HG03280 (cell line): ENCODE measurements at regions not wholly inside any gene's neighbourhood (a gene's known extent, or its start where the extent isn't known, plus 50 kb on each side); places are given as distances from the start of the nearest gene placed in this dataset.
"Not testable (repeated sequence)": the region's sequence is repeated elsewhere in the genome, so short reads cannot be mapped to it uniquely, and the experiment has no call there.

Experiments used
- ATAC-seq: cut with Tn5 transposase; IDR thresholded peaks from one replicate; pipeline ENCODE4 v1.9.1; 2021; ENCODE audit warnings: mild to moderate bottlenecking, moderate library complexity; ENCODE audit not compliant: unreplicated experiment

GRCh38 chr1:214715126-214715525, 112.1 kb downstream of the CENPF start:
- no peak for ATAC-seq

DNA sequence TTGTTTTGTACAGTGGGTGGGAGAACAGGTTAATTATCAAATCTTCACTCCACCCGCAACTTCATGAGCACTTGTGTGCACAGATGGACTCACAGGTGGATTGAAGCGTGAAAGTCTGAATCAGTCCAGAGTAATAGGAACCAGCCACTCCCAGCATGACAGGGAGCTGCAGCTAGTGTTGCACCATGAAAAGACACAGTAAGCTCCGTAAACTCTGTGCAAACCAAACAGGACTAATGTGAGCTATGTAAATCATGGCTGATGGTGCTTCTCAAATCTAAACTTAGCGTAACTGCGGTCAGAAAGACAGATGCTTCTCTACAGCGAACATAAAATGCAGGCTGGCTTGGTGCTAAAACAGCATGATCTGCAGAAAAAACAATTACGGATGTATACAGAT, 114.4 kb downstream of the CENPF start:
- ATAC-seq: no peak

- ATAC-seq: no peak
These were observed 115.7 kb downstream of the CENPF start for GRCh38 chr1:214718724-214719123.

DNA sequence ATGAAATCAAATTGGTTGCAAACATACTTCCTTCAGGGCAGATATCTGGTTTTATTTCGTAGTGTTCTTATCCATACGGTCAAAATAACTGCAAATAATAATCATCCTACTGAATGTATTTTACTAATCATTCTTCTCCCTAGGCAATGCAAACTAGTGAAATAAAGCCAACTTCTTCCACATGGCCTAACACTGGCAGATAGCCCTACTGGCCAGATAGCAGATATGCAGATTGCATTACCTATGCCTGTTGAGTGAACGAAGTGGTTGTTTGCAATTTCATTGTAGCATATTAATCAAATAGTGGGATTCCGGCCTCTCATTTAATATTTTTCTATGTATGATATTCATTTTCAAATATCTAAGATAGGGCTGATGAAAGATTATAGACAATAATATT, 116.2 kb downstream of the CENPF start:
- no peak for ATAC-seq

DNA sequence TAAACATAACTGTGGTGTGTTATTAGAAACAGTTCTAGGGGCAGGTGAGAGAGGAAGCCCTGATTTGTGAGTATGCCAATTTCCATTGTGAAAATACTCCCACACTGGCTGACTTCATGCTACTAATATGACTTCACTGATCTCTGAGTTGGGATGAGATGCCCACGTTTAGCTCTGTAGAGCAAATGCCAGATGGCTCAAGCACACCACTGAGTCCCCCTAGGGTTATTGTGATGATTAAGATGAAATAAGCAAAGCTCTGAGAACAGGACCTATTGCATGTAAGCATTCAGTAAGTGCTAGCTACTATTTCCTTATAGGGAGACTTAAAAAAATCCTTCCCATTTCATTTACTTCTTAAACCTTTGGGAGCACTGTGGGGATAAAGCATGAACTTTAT, 117.6 kb downstream of the CENPF start:
- no peak for ATAC-seq

DNA sequence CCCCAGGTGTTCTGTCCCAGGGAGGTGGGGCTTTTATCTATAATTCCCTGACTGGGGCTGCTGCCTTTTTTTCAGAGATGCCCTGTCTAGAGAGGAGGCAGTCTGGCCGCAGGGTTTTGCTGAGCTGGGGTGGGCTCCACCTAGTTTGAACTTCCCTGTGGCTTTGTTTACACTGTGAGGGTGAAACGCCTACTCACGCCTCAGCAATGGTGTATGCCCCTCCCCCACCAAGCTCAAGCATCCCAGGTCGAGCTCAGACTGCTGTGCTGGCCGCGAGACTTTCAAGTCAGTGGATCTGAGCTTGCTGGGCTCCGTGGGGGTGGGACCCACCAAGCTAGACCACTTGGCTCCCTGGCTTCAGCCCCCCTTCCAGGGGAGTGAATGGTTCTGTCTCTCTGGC, 124.3 kb downstream of the CENPF start:
- no peak for ATAC-seq

GRCh38 chr1:214739621-214740238, 136.7 kb downstream of the CENPF start:
- no peak for ATAC-seq

GRCh38 chr1:214740471-214740870, 137.5 kb downstream of the CENPF start:
- ATAC-seq: no peak

DNA sequence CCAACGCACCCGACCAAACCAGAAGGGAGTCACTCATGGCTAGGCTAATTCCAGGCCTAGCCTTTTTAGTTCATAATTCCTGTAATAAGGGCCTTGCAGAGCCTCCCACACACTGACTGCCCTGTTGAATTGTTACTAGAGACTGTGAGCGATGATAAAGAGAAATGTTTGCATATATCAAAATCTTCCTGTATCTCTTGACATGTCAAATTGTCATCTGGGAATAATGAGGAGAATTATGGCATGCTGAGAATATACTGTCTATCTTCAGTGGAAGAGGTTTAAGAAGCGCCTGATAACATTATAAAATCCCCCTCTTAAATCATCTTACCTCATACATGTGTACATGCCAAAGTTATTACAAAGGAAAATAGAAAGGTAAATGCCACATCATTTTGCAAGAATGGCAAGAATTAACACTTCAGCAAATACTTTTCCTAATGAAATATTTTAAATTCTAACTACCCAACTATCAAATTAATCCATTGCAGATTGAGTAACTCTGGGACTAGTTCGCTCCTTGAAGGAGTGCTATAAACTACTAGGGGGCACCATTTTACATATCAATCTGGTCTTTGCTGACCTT, 144.1 kb downstream of the CENPF start:
- no peak for ATAC-seq

DNA sequence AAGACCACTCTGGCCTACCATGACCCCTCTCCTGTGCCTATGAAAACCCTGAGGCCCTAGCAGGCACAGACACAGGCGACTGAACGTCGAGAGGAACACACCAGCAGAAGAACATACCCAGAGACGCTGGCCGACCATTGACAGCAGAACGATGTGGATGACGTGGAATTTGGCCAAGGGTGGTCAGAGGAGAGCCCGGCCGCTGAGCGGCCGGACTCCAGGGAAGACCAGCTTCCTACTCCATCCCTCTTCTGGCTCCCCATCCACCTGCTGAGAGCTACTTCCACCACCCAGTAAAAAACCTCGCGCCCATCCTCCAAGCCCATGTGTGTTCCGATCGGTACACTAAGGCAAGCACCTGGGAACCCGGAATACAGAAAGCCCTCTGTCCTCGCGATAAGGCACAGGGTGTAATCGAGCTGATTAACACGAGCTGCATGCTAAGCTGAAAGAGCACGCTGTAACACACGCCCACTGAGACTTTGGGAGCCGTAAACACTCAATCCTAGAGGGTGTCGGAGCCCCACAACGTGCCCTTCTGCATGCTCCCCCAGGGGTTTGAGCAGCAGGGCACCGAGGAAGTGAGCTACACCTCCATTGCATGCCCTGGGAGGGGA, 150.3 kb downstream of the CENPF start:
- no peak for ATAC-seq

DNA sequence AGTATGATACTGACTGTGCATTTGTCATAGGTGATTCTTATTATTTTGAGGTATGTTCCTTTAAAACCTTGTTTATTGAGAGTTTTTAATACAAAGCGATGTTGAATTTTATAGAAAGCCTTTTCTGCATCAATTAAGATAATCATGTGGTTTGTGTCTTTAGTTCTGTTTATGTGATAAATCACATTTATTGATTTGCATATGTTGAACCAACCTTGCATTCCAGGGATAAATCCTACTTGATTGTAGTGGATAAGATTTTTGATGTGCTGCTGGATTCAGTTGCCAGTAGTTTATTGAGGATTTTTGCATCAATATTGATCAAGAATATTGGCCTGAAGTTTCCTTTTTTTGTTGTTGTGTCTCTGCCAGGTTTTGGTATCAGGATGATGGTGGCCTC, 158.0 kb downstream of the CENPF start:
- ATAC-seq: no peak

DNA sequence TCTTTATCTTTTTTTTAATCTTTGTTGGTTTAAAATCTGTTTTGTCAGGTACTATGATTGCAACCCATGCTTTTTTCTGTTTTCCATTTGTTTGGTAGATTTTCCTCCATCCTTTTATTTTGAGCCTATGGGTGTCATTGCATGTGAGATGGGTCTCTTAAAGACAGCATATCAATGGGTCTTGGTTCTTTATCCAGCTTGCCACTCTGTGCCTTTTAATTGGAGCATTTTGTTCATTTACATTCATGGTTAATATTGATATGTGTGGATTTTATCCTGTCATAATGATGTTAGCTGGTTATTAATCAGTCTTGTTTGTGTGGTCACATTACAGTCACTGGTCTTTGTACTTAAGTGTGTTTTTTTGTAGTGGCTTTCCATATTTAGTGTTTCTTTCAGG, 159.9 kb downstream of the CENPF start:
- ATAC-seq: no peak

DNA sequence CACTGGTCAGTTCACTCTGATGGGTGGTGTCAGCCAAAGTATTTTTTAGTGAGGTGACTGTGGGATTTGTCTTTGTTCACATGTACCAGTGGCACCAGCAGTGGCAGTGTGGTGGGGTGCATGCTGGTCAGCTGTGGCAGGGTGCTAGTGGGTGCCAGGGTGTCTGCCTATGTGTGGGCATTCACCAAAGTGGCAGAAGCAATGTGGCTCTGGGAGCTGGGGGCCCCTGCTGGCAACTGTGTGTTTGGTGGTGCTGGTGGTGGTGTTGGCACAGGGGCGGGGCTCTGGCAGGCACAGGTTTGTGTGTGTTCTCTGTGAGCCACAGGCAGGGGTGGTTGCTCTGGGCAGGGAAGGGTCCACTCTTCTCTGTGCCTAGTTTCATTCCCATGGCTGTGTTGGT, 161.5 kb downstream of the CENPF start:
- ATAC-seq: no peak

- ATAC-seq: no peak
These were observed 164.2 kb downstream of the CENPF start for GRCh38 chr1:214767221-214767620.

GRCh38 chr1:214769666-214770065, 166.7 kb downstream of the CENPF start:
- not testable (repeated sequence) for ATAC-seq

DNA sequence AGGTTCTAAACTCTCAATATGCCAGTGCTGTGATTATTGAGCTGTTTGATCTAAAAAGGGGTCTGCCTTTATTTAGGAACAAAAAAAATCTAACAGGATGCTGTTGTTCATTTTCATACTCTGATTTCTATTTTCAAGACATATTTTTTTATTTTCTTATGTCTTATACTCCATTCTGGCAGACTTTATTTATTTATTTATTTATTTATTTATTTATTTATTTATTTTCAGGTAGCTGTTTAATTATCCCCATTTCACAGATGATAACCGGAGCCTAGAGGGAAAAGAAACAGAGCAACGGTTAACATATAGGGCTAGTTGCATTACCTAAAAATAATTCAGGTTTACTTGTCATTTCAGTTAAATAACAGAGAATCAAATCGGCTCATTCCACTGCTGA, 174.4 kb downstream of the CENPF start:
- no peak for ATAC-seq

DNA sequence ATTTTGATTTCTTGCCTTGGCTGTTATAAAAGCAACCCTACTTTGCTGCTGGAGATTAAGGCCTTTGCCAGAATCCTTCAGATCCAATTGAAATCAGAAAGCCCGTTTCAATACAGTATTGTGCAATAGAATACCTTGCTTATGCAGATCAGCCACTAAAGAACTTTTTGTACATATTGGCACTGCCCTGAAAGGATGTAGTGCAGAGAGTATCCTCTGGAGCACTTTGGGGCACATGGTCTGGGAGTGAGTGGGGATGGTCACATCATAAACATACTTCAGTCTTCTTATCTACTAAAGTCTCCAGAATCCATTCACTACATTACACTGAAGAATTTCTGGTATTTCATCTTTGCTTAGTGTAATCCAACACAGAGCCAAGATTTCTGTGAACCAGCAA, 189.0 kb downstream of the CENPF start:
- no peak for ATAC-seq

- no peak for ATAC-seq
These were observed 189.7 kb downstream of the CENPF start for GRCh38 chr1:214792527-214793186.

DNA sequence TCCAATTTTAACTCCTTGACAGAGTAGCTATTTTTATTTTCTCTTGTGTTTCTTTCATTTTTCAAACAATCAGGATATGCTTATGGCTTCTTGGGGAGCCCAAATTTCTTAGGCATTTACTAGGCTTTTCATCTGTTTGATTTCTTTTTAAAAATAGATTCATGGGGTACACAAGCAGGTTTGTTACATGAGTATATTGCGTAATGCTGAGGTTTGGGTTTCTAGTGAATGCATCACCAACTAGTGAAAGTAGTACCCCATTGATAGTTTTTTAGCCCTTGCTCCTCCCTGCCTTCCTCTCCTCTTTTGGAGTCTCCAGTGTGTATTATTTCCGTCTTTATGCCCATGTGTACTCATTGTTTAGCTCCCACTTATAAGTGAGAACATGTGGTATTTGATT, 190.7 kb downstream of the CENPF start:
- ATAC-seq: no peak

GRCh38 chr1:214801191-214801590, 198.2 kb downstream of the CENPF start:
- no peak for ATAC-seq

- ATAC-seq: no peak
These were observed 206.0 kb downstream of the CENPF start for GRCh38 chr1:214808845-214809460.

DNA sequence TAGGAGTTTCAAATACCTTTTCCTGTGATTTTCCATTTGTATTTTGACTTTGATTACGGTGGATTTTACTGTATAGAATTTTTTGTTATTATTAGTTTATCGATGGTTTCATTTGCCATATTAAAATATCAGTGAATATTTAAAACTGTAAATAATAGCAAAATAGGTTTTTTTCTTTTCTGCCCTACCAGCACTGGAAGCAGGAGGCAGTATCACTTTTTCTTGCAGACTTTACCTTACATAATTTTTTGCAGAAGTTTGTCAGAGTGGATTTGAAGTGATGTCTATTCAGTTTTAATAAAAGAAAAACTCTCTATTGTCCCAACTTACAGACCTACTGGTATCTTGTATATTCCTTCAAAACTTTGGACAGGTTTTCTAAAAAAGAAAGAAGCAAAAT, 213.6 kb downstream of the CENPF start:
- ATAC-seq: no peak
